ENCODE measurements at regions not wholly inside any gene's neighbourhood (a gene's known extent, or its start where the extent isn't known, plus 50 kb on each side); places are given as distances from the start of the nearest gene placed in this dataset.

GRCh38 chr6:128655978-128656498, 135.6 kb upstream of the PTPRK start (continued):
- TF ChIP-seq RELB (IDR thresholded peaks at IDR 0.05; ENCODE audit: low read depth) = peak; percentile 79
- no peak for TF ChIP-seq RCOR1 (conservative IDR thresholded peaks at IDR 0.05; ENCODE audit: low read depth, low read length)
- no peak for TF ChIP-seq BCLAF1 (IDR thresholded peaks at IDR 0.05)
- peak in 1 of 2 experiments; percentile 13; a peak in 1 of 4 replicates for TF ChIP-seq BHLHE40 (IDR thresholded peaks at IDR 0.05; ENCODE audit: borderline replicate concordance in 1 of 2, low read depth in 2 of 2, low read length in 1 of 2)
- TF ChIP-seq EP300 (IDR thresholded peaks at IDR 0.05; ENCODE audit: borderline replicate concordance in 1 of 2, control insufficient read depth in 1 of 2, low read depth in 2 of 2, low read length in 2 of 2) = peak in 1 of 2 experiments; percentile 79; a peak in 1 of 4 replicates
- peak; percentile 46; the same call in 1 of the 2 replicates for TF ChIP-seq NBN (IDR thresholded peaks at IDR 0.05)
- TF ChIP-seq SMARCA5 (IDR thresholded peaks at IDR 0.05) = no peak
- TF ChIP-seq SUPT20H (IDR thresholded peaks at IDR 0.05; ENCODE audit: borderline replicate concordance, control insufficient read depth, low read depth, low read length) = no peak
- TF ChIP-seq FOXM1 (IDR thresholded peaks at IDR 0.05; ENCODE audit: low read depth, low read length) = peak; percentile 92; the same call in 1 of the 2 replicates
- no peak for TF ChIP-seq MYB (IDR thresholded peaks at IDR 0.05; ENCODE audit: borderline replicate concordance, low read depth, low read length)
- TF ChIP-seq HDAC2 (IDR thresholded peaks at IDR 0.05) = no peak
- TF ChIP-seq RBBP5 (conservative IDR thresholded peaks at IDR 0.05) = no peak
- no peak for TF ChIP-seq POU2F2 (IDR thresholded peaks at IDR 0.05; ENCODE audit: borderline replicate concordance, low read depth, low read length)
- TF ChIP-seq TCF12 (IDR thresholded peaks at IDR 0.05; ENCODE audit: low read depth, low read length) = no peak
- TF ChIP-seq MEF2B (IDR thresholded peaks at IDR 0.05; ENCODE audit: partially characterized antibody, poor library complexity, severe bottlenecking) = peak; percentile 45
- peak; percentile 87 for TF ChIP-seq IKZF1 (conservative IDR thresholded peaks at IDR 0.05)
- no peak for TF ChIP-seq SMAD5 (IDR thresholded peaks at IDR 0.05; ENCODE audit: low read depth)
- peak; percentile 35 for TF ChIP-seq SKIL (IDR thresholded peaks at IDR 0.05; ENCODE audit: low read depth, poor library complexity, severe bottlenecking)
- TF ChIP-seq E2F4 (IDR thresholded peaks at IDR 0.05; ENCODE audit: low read depth, low read length) = no peak
- TF ChIP-seq CBFB (IDR thresholded peaks at IDR 0.05; ENCODE audit: low read depth) = no peak
- peak in 1 of 2 experiments; percentile 88; a peak in 2 of 4 replicates for TF ChIP-seq ETV6 (conservative IDR thresholded peaks at IDR 0.05 in 1 of 2, IDR thresholded peaks at IDR 0.05 in 1 of 2; ENCODE audit: borderline replicate concordance in 1 of 2, low read depth in 1 of 2)
- TF ChIP-seq KAT2A (conservative IDR thresholded peaks at IDR 0.05; ENCODE audit: control insufficient read depth, low read depth, low read length) = no peak
- no peak for TF ChIP-seq TARDBP (IDR thresholded peaks at IDR 0.05; ENCODE audit: borderline replicate concordance)

Measured in GM12878 (cell line).